ENCODE measurements at regions not wholly inside any gene's neighbourhood (a gene's known extent, or its start where the extent isn't known, plus 50 kb on each side); places are given as distances from the start of the nearest gene placed in this dataset.

GRCh38 chr17:52495646-52496045 is 337.1 kb upstream of the CA10 start:
- Mint-ChIP-seq H3K27ac (no peak overlapping the region), H3K4me1 (ENCODE audit: low read depth) (no peaks in the 10 kb centered on the region), H3K27me3 (ENCODE audit: insufficient read depth) (peaks cover 1% of the 10 kb centered on the region; the same call in 1 of the 2 replicates), H3K9me3 (peaks cover 56% of the 10 kb centered on the region), H3K4me3 (no peak overlapping the region), H3K36me3 (ENCODE audit: low read depth) (no peaks in the 10 kb centered on the region)
- DNase-seq, result no peak
- TF ChIP-seq, protein P1, sequence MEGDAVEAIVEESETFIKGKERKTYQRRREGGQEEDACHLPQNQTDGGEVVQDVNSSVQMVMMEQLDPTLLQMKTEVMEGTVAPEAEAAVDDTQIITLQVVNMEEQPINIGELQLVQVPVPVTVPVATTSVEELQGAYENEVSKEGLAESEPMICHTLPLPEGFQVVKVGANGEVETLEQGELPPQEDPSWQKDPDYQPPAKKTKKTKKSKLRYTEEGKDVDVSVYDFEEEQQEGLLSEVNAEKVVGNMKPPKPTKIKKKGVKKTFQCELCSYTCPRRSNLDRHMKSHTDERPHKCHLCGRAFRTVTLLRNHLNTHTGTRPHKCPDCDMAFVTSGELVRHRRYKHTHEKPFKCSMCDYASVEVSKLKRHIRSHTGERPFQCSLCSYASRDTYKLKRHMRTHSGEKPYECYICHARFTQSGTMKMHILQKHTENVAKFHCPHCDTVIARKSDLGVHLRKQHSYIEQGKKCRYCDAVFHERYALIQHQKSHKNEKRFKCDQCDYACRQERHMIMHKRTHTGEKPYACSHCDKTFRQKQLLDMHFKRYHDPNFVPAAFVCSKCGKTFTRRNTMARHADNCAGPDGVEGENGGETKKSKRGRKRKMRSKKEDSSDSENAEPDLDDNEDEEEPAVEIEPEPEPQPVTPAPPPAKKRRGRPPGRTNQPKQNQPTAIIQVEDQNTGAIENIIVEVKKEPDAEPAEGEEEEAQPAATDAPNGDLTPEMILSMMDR (IDR thresholded peaks at IDR 0.05), result no peak

GRCh38 chr17:52482271-52482670 is 323.8 kb upstream of the CA10 start:
- no peak for DNase-seq
- Mint-ChIP-seq H3K9me3 (peaks cover 25% of the 10 kb centered on the region), H3K4me3 (no peak overlapping the region), H3K4me1 (ENCODE audit: low read depth) (no peaks in the 10 kb centered on the region), H3K27ac (no peak overlapping the region), H3K36me3 (ENCODE audit: low read depth) (no peaks in the 10 kb centered on the region), H3K27me3 (ENCODE audit: insufficient read depth) (no peaks in the 10 kb centered on the region)
- TF ChIP-seq, protein P1 (IDR thresholded peaks at IDR 0.05), result no peak

- TF ChIP-seq, protein P1 (IDR thresholded peaks at IDR 0.05), result no peak
- H3K9me3 Mint-ChIP-seq, result peaks cover 32% of the 10 kb centered on the region
- H3K36me3 Mint-ChIP-seq (ENCODE audit: low read depth), result no peaks in the 10 kb centered on the region
- DNase-seq, result no peak
- H3K4me3 Mint-ChIP-seq, result no peak overlapping the region
- H3K4me1 Mint-ChIP-seq (ENCODE audit: low read depth), result no peaks in the 10 kb centered on the region
- H3K27ac Mint-ChIP-seq, result no peak overlapping the region
- H3K27me3 Mint-ChIP-seq (ENCODE audit: insufficient read depth), result no peaks in the 10 kb centered on the region
These were observed 319.5 kb upstream of the CA10 start for GRCh38 chr17:52477824-52478699.

DNA sequence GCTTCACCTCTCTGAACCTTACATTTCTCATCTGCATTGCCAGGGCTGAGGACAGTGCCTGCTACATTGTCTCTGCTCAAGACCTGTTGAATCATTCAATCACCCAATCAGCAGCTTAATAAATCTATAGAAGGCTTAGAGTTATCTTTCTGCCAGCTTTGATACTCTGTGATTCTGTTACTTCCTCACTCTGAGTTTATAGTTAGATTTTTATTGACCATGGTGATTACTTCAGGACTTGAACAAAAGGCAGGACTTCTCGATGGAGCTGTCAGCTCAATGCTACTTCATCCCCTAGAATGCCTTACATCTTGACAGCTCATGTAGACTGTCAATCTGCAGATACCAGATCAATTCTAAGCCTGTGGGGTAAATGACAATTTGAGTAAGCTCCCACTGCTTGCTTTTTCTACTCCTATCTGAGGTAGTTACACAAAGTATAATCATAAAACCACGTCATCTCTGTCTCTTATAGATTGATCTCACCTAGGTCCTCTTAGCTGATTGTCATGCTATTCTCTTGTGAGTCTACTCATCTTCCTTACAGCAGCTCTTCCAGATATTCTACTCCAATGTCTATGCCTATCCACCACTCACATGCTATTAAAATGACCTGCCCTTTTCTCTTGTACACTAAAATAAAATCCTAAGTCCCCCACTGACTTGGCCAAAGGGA is 318.3 kb upstream of the CA10 start:
- no peaks in the 10 kb centered on the region for H3K36me3 Mint-ChIP-seq (ENCODE audit: low read depth)
- TF ChIP-seq, protein P1 (IDR thresholded peaks at IDR 0.05), result no peak
- no peaks in the 10 kb centered on the region for H3K4me1 Mint-ChIP-seq (ENCODE audit: low read depth)
- no peak overlapping the region for H3K27ac Mint-ChIP-seq
- H3K9me3 Mint-ChIP-seq, result peaks cover 39% of the 10 kb centered on the region
- DNase-seq, result no peak
- H3K4me3 Mint-ChIP-seq, result no peak overlapping the region
- H3K27me3 Mint-ChIP-seq (ENCODE audit: insufficient read depth), result no peaks in the 10 kb centered on the region

DNA sequence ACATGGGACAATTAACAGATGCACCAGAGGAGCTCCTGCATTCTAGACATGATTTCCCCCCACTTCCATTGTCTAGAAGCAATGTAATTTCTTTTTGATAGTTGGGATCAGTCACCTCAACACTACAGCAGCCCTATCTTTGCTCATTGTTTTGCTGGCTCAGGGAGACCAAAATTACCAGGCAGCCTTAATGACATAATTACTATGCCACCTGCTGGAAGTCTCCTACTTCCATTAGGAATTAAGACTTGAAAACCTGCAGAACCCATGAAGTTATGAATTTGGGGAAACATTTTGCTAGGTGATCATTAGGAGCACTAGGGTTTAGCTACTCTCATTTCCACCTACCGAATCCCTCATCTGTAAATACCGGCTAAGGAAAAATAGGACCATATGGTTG is 312.0 kb upstream of the CA10 start:
- H3K4me3 Mint-ChIP-seq, result no peak overlapping the region
- H3K27ac Mint-ChIP-seq, result no peak overlapping the region
- H3K9me3 Mint-ChIP-seq, result peaks cover 48% of the 10 kb centered on the region
- H3K4me1 Mint-ChIP-seq (ENCODE audit: low read depth), result no peaks in the 10 kb centered on the region
- H3K27me3 Mint-ChIP-seq (ENCODE audit: insufficient read depth), result no peaks in the 10 kb centered on the region
- TF ChIP-seq, protein P1 (IDR thresholded peaks at IDR 0.05), result no peak
- DNase-seq, result no peak
- no peaks in the 10 kb centered on the region for H3K36me3 Mint-ChIP-seq (ENCODE audit: low read depth)
